GM18868 (cell line): ENCODE measurements at regions not wholly inside any gene's neighbourhood (a gene's known extent, or its start where the extent isn't known, plus 50 kb on each side); places are given as distances from the start of the nearest gene placed in this dataset.

Experiments used
- ATAC-seq: cut with Tn5 transposase; IDR thresholded peaks from one replicate; pipeline ENCODE4 v1.9.1; 2021; ENCODE audit warnings: mild to moderate bottlenecking, moderate library complexity; ENCODE audit not compliant: unreplicated experiment

- no peak for ATAC-seq
Observed at GRCh38 chr10:131444286-131444685, 132.8 kb upstream of the TCERG1L start.

- ATAC-seq = no peak
Observed at GRCh38 chr10:131444862-131445461, 133.4 kb upstream of the TCERG1L start.

GRCh38 chr10:131445623-131446022 is 134.1 kb upstream of the TCERG1L start:
- ATAC-seq = no peak

GRCh38 chr10:131446171-131446570 is 134.7 kb upstream of the TCERG1L start:
- no peak for ATAC-seq

- no peak for ATAC-seq
Observed at GRCh38 chr10:131448171-131448570, 136.7 kb upstream of the TCERG1L start.

GRCh38 chr10:131448883-131449282 is 137.4 kb upstream of the TCERG1L start:
- no peak for ATAC-seq

GRCh38 chr10:131450216-131450765 is 138.8 kb upstream of the TCERG1L start:
- ATAC-seq = no peak

GRCh38 chr10:131451407-131452015 is 140.0 kb upstream of the TCERG1L start:
- ATAC-seq = no peak

GRCh38 chr10:131452926-131453720 is 141.6 kb upstream of the TCERG1L start:
- no peak for ATAC-seq

GRCh38 chr10:131453721-131454634 is 142.5 kb upstream of the TCERG1L start:
- peak; percentile 77 for ATAC-seq

- ATAC-seq = no peak
Observed at GRCh38 chr10:131456411-131456810, 144.9 kb upstream of the TCERG1L start.

GRCh38 chr10:131461093-131461492 is 149.6 kb upstream of the TCERG1L start:
- ATAC-seq = no peak

- ATAC-seq = no peak
Observed at GRCh38 chr10:131464789-131465188, 153.3 kb upstream of the TCERG1L start.

- ATAC-seq = no peak
Observed at GRCh38 chr10:131469551-131469950, 158.0 kb upstream of the TCERG1L start.

GRCh38 chr10:131473645-131474044 is 162.1 kb upstream of the TCERG1L start:
- ATAC-seq = no peak

GRCh38 chr10:131474416-131474815 is 162.9 kb upstream of the TCERG1L start:
- no peak for ATAC-seq

- no peak for ATAC-seq
Observed at GRCh38 chr10:131475043-131475442, 163.5 kb upstream of the TCERG1L start.

- ATAC-seq = no peak
Observed at GRCh38 chr10:131475803-131476202, 164.3 kb upstream of the TCERG1L start.

- ATAC-seq = no peak
Observed at GRCh38 chr10:131477457-131478121, 166.1 kb upstream of the TCERG1L start.

GRCh38 chr10:131478377-131478989 is 167.0 kb upstream of the TCERG1L start:
- no peak for ATAC-seq
